ENCODE measurements at regions not wholly inside any gene's neighbourhood (a gene's known extent, or its start where the extent isn't known, plus 50 kb on each side); places are given as distances from the start of the nearest gene placed in this dataset.
"Not testable (repeated sequence)": the region's sequence is repeated elsewhere in the genome, so short reads cannot be mapped to it uniquely, and the experiment has no call there.

DNA sequence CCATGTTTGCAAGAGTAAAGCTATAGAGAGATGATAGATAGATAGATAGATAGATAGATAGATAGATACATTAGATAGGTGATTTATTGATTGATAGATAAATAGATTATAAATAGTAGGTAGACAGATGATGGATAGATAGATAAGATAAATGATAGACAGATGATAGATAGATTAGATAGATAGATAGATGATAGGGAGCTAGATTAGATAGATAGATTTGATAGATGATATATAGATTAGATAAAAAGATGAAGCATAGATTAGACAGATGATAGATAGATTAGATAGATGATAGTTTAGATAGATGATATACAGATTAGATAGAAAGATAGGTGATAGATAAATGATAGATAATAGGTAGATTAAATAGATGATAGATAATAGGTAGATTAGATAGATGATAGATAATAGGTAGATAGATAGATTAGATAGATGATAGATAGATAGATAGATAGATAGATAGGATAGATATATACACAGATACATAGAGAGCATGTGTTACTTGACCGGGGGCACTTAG, 243.3 kb upstream of the FOXK1 start:
- no peak for DNase-seq

DNA sequence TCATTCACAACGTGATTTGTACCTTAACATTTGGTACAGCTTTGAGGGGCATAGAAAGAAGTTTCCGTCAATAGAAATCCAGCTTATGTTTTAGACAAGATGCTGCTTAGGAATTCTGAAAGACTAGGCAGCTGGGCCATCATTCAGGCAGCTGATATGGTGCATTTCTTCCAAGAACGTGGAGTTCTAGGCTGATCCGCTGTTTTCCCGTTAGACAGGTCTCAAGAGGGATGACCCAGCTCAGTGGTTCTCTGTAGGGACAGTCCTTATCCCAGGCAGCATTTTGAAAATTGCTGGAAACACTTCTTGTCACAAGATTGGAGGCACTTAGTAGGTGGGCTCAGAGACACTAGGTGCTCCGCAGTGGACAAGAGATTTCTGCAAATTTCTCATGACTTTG, 242.7 kb upstream of the FOXK1 start:
- no peak for DNase-seq

DNA sequence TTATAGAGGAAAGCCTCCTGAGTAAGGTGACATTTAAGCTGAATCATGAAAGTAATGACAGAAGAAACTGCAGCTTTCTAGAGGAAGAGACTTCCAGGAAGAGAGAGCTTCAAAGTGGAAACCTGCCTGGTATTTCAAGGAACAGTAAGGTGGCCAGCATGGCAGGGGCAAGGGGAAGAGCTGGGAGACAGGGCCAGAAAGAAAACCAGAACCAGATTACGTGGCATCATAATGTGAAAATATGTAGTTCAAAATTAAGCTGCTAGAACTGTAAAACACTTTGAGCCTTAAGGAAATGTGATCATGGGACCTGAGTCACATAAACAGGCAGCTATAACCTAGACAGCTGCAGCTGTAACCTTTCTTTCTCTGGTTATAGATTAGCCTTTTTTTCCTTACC, 238.0 kb upstream of the FOXK1 start:
- DNase-seq = no peak

DNA sequence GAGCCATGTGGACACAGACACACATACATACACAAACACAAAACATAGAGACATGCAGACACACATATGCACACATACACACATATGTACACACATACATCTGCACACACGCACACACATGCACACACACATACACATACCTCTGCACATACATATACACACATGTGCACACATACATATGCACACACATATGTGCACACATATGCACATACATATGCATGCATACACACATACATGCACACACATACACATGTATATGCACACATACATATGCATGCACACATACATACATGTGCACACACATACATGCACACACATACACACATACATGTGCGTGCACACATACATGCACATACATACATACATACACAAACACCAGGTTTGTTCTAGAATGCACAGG, 236.3 kb upstream of the FOXK1 start:
- DNase-seq = no peak

DNA sequence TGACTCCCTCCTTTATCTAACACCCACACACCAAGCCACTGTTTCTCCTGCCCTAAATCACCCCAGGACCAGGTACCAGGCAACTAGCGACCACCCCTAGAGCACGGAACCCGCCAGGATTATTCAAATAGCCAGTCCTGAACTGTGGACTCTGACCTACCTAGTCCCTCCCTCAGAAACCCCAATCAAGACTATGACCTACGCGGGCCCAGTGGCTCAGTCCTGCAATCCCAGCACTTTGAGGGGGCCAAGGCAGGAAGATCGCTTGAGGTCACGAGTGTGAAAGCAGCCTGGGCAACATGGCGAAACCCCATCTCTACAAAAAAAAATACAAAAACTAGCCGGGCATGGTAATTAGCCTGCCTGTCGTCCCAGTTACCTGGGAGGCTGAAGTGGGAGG, 232.8 kb upstream of the FOXK1 start:
- no peak for DNase-seq

DNA sequence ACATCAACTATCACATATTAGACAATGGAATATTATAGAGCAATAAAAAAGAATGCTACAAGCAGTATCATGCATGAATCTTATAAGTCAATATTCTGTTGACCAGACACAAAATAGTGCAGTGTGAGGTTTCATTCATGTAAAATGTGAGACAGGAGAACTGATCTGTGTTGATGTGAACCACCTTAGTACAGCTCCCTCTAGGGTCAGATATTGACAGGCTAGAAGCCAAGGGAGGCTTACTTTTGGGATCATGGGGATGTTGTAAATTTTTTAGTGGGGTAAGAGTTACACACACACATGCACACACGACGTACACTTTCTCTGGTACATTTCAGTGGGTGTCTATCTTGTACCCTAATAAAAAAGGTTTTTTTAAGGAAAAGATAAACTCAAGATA, 231.6 kb upstream of the FOXK1 start:
- DNase-seq = no peak

DNA sequence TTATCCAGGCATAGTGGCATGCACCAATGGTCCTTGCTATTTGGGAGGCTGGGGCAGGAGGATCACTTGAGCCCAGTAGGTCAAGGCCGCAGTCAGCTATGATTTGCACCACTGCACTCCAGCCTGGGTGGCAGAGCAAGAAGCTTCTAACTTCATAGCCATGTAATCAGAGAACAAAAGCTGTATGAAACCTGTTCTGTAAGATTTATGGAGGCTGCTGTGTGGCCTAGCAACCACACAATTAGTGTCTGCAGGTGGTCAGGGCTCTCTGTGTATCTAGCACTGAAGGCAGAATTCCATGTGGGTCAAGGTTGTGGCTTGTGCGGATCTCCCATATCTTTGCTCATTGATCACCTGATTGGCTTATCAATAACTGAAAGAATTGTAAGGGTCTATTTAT, 221.5 kb upstream of the FOXK1 start:
- DNase-seq = no peak

DNA sequence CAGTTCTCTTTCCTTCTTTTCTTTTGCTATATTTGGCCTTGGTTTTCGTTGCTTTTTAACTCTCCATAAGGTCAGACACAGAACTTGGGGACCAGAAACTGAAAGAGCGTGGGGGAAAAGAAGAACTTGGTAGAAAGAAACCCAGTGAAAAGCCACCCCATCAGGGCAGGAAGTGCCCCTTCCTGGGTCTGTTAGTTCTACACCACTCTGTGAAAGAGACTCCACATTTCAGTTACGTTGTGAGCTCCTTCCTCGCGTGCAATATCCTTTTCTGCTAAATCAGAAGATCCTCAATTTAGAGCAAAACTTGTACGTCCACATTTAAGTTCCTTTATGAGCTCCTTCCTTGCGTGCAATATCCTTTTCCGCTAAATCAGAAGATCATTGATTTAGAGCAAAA, 220.6 kb upstream of the FOXK1 start:
- DNase-seq = no peak

- no peak for DNase-seq
These were observed 213.6 kb upstream of the FOXK1 start for GRCh38 chr7:4468320-4469102.

DNA sequence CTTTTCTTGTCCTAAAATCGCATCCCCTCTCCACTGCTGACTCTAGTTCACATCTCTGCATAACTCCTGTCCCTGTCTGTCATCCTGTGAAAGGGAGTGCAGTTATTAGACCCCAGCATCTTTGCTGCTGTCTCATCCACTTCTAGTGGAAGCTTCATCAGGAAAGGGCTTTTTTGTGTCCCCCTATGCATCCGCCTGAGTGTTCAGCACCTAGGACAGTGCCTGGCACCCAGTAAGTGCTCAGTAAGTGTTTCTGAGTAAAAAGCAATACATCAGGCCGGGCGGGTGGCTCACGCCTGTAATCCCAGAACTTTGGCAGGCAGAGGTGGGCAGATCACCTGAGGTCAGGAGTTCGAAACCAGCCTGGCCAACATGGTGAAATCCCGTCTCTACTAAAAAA, 211.8 kb upstream of the FOXK1 start:
- no peak for DNase-seq

GRCh38 chr7:4472728-4473127, 209.4 kb upstream of the FOXK1 start:
- no peak for DNase-seq

DNA sequence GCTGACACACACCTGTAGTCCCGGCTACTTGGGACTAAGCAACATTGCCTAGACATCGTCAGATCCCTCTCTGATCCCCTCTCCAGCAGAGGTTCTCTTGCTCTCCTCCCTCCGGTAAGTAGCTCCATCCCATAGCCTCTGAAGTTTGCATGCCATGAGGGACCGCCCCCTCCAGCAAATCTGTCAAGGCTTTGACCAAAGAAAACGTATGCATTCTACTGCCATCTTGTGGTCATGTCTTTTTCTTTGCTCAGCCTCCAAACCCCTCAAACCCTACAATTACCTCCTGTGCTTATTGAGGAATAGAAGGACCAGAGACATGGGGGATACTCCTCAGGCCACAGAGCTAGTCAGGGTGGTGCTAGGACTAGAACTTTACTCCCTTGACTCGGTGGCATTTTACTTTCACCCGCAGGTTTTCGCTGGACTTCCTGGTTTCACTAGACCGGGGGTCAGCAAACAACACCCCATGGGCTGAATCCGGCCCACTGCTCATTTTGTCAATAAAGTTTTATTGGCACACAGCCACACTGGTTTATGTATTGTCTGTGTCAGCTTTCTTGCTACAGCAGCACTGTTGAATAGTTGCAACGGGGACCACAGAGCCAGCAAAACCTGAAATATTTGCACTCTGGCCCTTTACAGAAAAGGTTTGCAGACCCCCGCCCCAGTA, 202.6 kb upstream of the FOXK1 start:
- DNase-seq = no peak

- DNase-seq = not testable (repeated sequence)
These were observed 202.0 kb upstream of the FOXK1 start for GRCh38 chr7:4480131-4480530.

GRCh38 chr7:4483851-4484250, 198.2 kb upstream of the FOXK1 start:
- DNase-seq = no peak

- DNase-seq = no peak
These were observed 197.6 kb upstream of the FOXK1 start for GRCh38 chr7:4484545-4484944.

DNA sequence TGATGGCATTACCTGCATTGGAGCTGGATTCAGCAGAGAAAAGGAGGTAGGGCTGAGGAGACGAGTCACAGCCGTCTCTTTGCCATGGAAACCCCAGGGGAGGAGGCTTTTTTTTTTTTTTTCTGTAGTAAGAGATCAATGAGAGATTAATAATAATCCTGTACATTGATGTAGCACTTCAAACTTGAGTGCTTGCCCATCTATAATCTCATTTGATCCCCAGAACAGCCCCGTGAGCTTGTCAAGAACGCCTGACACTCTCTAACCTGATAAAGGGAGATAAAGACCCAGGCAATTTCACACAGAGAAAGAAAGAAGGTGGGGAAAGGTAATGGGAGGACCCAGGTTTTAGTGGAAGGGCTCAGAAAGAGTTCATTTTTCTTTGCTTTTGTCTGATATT, 195.2 kb upstream of the FOXK1 start:
- DNase-seq = no peak

GRCh38 chr7:4496911-4497310, 185.2 kb upstream of the FOXK1 start:
- not testable (repeated sequence) for DNase-seq

DNA sequence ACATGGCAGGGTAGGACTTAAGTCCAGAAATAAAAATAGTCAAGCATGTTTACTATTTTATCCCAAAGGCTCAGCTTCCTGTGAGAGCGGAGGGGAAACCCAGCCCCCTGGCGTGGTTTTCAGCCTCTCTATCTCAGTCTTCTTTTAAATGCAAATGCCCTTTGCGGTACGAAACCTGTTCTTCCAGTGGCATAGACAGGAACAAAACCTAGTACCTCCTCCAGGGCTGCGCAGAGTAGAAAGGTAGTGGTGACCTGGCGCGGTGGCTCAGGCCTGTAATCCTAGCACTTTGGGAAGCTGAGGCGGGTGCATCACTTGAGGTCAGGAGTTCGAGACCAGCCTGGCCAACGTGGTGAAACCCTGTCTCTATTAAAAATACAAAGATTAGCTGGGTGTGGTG, 181.3 kb upstream of the FOXK1 start:
- no peak for DNase-seq

DNA sequence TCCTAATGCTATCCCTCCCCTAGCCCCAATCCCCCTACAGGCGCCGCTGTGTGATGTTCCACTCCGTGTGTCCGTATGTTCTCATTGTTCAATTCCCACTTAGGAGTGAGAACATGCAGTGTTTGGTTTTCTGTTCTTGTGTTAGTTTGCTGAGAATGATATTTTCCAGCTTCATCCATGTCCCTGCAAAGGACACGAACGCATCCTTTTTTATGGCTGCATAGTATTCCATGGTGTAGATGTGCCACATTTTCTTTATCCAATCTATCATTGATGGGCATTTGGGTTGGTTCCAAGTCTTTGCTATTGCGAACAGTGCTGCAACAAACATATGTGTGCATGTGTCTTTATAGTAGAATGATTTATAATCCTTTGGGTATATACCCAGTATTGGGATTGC, 174.2 kb upstream of the FOXK1 start:
- not testable (repeated sequence) for DNase-seq

GRCh38 chr7:4513450-4513849, 168.6 kb upstream of the FOXK1 start:
- no peak for DNase-seq

DNA sequence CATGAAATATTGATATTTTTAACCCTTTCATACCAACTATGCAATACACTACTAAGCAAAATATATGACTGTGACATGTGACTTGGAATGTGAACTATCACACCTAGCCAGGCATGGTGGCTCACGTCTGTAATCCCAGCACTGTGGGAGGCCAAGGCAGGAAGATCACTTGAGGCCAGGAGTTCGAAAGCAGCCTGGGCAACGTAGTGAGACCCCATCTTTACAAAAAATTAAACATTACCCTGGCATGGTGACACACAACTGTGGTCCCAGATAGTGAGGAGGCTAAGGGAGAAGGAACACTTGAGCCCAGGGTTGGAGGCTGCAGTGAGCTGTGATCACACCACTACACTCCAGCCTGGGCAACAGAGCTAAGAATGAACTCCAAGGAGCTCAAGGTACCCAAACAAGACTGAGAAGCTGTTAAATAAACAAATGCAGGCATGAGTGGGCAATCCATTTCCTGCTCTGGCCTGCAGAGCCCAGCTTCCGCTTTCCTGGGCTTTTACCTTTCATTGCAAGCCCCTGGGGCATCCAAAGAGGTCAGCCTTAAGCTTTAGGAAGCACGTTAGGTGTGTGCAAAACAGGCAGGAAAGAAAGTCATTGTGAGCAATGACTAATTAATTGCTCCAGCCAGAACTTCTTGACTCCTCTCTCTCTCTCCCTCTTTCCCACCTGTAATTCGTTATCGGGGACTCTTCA, 162.1 kb upstream of the FOXK1 start:
- DNase-seq = no peak

DNA sequence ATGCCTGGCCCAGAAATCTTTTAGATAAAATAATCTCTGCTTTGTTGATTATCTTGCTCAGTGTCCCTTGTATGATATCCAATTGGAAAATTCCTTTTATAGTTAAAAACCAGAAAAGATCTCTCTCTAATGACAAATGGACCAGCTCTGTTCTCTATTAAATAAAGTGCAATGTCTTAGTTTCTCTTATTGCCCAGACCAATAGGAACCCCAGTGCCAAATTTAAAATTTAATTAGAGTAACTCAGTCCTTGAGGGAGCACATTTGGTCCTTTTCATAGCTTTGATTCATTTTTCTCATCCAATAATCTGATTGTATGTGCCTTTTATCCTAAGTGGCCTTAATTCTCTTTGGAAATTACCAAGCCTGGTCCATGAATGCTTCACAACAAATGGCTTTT, 158.9 kb upstream of the FOXK1 start:
- no peak for DNase-seq

DNA sequence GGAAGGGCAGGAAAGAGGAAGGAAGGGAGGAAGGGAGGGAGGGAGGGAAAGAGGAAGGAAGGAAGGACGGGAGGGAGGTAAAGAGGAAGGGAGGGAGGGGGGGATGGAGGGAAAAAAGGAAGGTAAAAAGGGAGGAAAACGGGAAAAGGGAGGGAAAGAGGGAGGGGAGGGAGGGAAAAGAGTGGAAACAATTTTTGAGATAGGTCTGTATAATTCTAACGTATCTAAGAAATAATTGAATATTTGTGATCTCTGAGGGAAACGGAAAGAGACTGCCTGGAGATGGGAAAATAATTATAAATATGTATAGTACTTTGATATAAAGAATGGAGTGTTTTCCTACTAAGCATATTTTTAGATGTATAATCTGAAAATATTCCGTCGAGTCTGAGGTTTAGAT, 158.2 kb upstream of the FOXK1 start:
- no peak for DNase-seq

DNA sequence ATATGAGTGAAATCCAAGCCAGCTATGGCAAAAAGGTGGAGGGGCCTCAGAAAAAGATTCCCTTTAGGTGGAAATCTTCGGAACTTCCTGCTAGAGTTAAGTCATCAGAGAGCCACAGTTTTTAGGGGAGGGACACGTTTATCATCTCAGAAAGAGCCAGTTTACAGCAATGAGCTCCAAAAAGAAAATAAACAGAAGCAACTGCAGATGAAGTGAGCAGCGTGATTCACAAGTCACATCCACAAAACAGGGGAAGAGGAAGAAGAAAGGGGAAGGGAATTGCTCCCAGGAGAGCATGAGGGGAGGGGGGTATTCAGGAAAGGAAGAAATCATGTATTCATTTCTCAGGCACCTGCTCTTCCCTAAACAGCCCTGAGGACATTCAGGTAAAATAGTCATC, 156.2 kb upstream of the FOXK1 start:
- no peak for DNase-seq

Measured in activated gamma-delta T cell treated with Interleukin-2 at 50 U/mL for 16 hours (primary cell).